SK-N-MC (cell line): ENCODE measurements at regions not wholly inside any gene's neighbourhood (a gene's known extent, or its start where the extent isn't known, plus 50 kb on each side); places are given as distances from the start of the nearest gene placed in this dataset.

Experiments
- EZH2 ChIP-seq: fragments of 200-600 bp; sonication (generic); IDR thresholded peaks from one replicate; pipeline ENCODE4 v1.6.1; 2017; ENCODE audit warnings: antibody characterized with exemption
- POLR2AphosphoS5 ChIP-seq: IDR thresholded peaks from 2 replicates; pipeline ENCODE4 v1.6.1; 2012; ENCODE audit warnings: mild to moderate bottlenecking, low read depth, low read length, borderline replicate concordance

GRCh38 chr11:45477588-45477987, 187.8 kb downstream of the CHST1 start:
- no peak for TF ChIP-seq EZH2
- TF ChIP-seq POLR2AphosphoS5, result no peak
